Keratinocyte (primary cell): ENCODE measurements at regions not wholly inside any gene's neighbourhood (a gene's known extent, or its start where the extent isn't known, plus 50 kb on each side); places are given as distances from the start of the nearest gene placed in this dataset.

ENCODE experiments used
- EZH2 ChIP-seq: IDR thresholded peaks from one replicate; pipeline ENCODE4 v1.6.1; 2012; ENCODE audit warnings: inconsistent platforms, mild to moderate bottlenecking, low read length, moderate library complexity
- TF ChIP-seq, protein P1 (sequence below), 3 experiments: IDR thresholded peaks in 1 of 3; conservative IDR thresholded peaks in 1 of 3; optimal IDR thresholded peaks in 1 of 3; 2 replicates in 2 of 3; 3 replicates in 1 of 3; pipeline versions ENCODE3 to v1.5.1; 2011; ENCODE audit warnings: low read length in 3 of 3, mild to moderate bottlenecking in 3 of 3, moderate library complexity in 2 of 3, control low read depth in 1 of 3, inconsistent platforms in 1 of 3; ENCODE audit not compliant: insufficient read depth in 2 of 3; ENCODE audit errors: extremely low read depth in 1 of 3

DNA sequence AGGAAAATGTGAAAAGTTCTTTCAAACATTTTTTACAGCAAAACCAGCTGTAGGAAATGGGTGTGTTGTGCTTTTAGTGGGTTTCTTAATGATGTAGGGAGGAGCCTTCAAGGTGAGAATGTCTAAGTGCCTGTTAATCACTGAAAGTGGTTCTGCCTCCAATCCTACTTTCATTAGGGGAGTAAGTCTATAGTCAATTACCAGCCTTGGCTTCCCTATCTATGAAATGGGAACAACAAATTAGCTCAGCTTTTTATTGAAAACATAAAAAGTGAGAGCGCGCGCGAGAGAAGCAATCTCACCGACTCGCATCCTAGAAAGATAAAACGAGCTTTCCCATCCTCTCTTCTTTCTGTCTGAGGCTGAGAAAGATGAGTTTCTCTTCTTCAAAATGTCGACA lies 140.0 kb upstream of the LHX5 start:
- TF ChIP-seq, protein P1, sequence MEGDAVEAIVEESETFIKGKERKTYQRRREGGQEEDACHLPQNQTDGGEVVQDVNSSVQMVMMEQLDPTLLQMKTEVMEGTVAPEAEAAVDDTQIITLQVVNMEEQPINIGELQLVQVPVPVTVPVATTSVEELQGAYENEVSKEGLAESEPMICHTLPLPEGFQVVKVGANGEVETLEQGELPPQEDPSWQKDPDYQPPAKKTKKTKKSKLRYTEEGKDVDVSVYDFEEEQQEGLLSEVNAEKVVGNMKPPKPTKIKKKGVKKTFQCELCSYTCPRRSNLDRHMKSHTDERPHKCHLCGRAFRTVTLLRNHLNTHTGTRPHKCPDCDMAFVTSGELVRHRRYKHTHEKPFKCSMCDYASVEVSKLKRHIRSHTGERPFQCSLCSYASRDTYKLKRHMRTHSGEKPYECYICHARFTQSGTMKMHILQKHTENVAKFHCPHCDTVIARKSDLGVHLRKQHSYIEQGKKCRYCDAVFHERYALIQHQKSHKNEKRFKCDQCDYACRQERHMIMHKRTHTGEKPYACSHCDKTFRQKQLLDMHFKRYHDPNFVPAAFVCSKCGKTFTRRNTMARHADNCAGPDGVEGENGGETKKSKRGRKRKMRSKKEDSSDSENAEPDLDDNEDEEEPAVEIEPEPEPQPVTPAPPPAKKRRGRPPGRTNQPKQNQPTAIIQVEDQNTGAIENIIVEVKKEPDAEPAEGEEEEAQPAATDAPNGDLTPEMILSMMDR (optimal IDR thresholded peaks at IDR 0.05 in 1 of 3, IDR thresholded peaks at IDR 0.05 in 1 of 3, conservative IDR thresholded peaks at IDR 0.05 in 1 of 3; ENCODE audit: extremely low read depth in 1 of 3, insufficient read depth in 2 of 3, low read length in 3 of 3) = no peak
- no peak for TF ChIP-seq EZH2
